ENCODE measurements at regions not wholly inside any gene's neighbourhood (a gene's known extent, or its start where the extent isn't known, plus 50 kb on each side); places are given as distances from the start of the nearest gene placed in this dataset.

- DNase-seq (ENCODE audit: low read depth, low spot score): no peak
- Histone ChIP-seq H3K4me3 (replicated peaks in 1 of 2; ENCODE audit: low read depth in 1 of 2, low read length in 2 of 2) (no peak overlapping the region), H3K79me2 (ENCODE audit: insufficient read depth, low read length) (no peaks in the 10 kb centered on the region), H3K9me2 (ENCODE audit: insufficient read depth) (no peaks in the 10 kb centered on the region), H3K9me3 (ENCODE audit: control insufficient read depth in 1 of 2, insufficient read depth in 1 of 2, low read depth in 1 of 2, low read length in 2 of 2) (no peaks in the 10 kb centered on the region), H3K4me1 (ENCODE audit: control insufficient read depth in 1 of 2, insufficient read depth in 2 of 2, low read length in 2 of 2) (peaks cover 2 to 26% of the 10 kb centered on the region in 2 experiments; a peak in 3 of 4 replicates), H2AFZ (ENCODE audit: low read depth, low read length, poor library complexity, severe bottlenecking) (peak overlapping the region; percentile 79), H3K36me3 (ENCODE audit: control insufficient read depth in 1 of 2, insufficient read depth in 2 of 2, low read length in 2 of 2) (no peaks in the 10 kb centered on the region), H3K27ac (ENCODE audit: low read depth, low read length) (no peak overlapping the region), H4K20me1 (ENCODE audit: insufficient read depth) (no peaks in the 10 kb centered on the region), H3K9ac (ENCODE audit: low read length) (no peak overlapping the region), H3K4me2 (ENCODE audit: low read length) (peak overlapping the region; percentile 61), H3K27me3 (ENCODE audit: insufficient read depth, low read length) (no peaks in the 10 kb centered on the region)
- ChIA-PET POLR2A (no interaction called here), CTCF (no interaction called here), RAD21 (ENCODE audit: low non-redundant PET in 1 of 2, low total read pairs in 2 of 2, uncharacterized antibody in 2 of 2, unreplicated experiment in 2 of 2) (no interaction called here)
- TF ChIP-seq YY1 (IDR thresholded peaks at IDR 0.05; ENCODE audit: extremely low read depth, insufficient replicate concordance, low read depth, low read length): no peak
- no peak for TF ChIP-seq FOSL1 (IDR thresholded peaks at IDR 0.05; ENCODE audit: low read depth)
- no peak for TF ChIP-seq EZH2 (IDR thresholded peaks at IDR 0.05)
- TF ChIP-seq, protein P1, sequence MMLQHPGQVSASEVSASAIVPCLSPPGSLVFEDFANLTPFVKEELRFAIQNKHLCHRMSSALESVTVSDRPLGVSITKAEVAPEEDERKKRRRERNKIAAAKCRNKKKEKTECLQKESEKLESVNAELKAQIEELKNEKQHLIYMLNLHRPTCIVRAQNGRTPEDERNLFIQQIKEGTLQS (IDR thresholded peaks at IDR 0.05): no peak
- no peak for TF ChIP-seq EGR1 (IDR thresholded peaks at IDR 0.05; ENCODE audit: low read depth)
- TF ChIP-seq, protein P2, sequence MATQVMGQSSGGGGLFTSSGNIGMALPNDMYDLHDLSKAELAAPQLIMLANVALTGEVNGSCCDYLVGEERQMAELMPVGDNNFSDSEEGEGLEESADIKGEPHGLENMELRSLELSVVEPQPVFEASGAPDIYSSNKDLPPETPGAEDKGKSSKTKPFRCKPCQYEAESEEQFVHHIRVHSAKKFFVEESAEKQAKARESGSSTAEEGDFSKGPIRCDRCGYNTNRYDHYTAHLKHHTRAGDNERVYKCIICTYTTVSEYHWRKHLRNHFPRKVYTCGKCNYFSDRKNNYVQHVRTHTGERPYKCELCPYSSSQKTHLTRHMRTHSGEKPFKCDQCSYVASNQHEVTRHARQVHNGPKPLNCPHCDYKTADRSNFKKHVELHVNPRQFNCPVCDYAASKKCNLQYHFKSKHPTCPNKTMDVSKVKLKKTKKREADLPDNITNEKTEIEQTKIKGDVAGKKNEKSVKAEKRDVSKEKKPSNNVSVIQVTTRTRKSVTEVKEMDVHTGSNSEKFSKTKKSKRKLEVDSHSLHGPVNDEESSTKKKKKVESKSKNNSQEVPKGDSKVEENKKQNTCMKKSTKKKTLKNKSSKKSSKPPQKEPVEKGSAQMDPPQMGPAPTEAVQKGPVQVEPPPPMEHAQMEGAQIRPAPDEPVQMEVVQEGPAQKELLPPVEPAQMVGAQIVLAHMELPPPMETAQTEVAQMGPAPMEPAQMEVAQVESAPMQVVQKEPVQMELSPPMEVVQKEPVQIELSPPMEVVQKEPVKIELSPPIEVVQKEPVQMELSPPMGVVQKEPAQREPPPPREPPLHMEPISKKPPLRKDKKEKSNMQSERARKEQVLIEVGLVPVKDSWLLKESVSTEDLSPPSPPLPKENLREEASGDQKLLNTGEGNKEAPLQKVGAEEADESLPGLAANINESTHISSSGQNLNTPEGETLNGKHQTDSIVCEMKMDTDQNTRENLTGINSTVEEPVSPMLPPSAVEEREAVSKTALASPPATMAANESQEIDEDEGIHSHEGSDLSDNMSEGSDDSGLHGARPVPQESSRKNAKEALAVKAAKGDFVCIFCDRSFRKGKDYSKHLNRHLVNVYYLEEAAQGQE (IDR thresholded peaks at IDR 0.05; ENCODE audit: low read depth): no peak
- no peak for TF ChIP-seq ZFX (IDR thresholded peaks at IDR 0.05)
- TF ChIP-seq POLR2A (IDR thresholded peaks at IDR 0.05; ENCODE audit: borderline replicate concordance, extremely low read depth, insufficient read depth, insufficient read length): no peak
- TF ChIP-seq, protein P3, sequence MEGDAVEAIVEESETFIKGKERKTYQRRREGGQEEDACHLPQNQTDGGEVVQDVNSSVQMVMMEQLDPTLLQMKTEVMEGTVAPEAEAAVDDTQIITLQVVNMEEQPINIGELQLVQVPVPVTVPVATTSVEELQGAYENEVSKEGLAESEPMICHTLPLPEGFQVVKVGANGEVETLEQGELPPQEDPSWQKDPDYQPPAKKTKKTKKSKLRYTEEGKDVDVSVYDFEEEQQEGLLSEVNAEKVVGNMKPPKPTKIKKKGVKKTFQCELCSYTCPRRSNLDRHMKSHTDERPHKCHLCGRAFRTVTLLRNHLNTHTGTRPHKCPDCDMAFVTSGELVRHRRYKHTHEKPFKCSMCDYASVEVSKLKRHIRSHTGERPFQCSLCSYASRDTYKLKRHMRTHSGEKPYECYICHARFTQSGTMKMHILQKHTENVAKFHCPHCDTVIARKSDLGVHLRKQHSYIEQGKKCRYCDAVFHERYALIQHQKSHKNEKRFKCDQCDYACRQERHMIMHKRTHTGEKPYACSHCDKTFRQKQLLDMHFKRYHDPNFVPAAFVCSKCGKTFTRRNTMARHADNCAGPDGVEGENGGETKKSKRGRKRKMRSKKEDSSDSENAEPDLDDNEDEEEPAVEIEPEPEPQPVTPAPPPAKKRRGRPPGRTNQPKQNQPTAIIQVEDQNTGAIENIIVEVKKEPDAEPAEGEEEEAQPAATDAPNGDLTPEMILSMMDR (IDR thresholded peaks at IDR 0.05 in 2 of 3, conservative IDR thresholded peaks at IDR 0.05 in 1 of 3; ENCODE audit: borderline replicate concordance in 1 of 3, insufficient read depth in 1 of 3, low read depth in 2 of 3, low read length in 2 of 3): no peak
- no peak for TF ChIP-seq RAD21 (IDR thresholded peaks at IDR 0.05; ENCODE audit: low read depth)
- TF ChIP-seq SP1 (IDR thresholded peaks at IDR 0.05; ENCODE audit: low read depth): no peak
- no peak for TF ChIP-seq SIN3A (IDR thresholded peaks at IDR 0.05; ENCODE audit: low read depth)
- intact Hi-C loops (cut with micrococcal nuclease): loop anchor here (1.0 kb wide), 1 partner anchor 25 kb away; no protein-coding TSS in a partner anchor
- no TSS peak for BruUV-seq (replicated peaks)
- no peak for ATAC-seq
These were observed 50.7 kb upstream of the ST6GALNAC3 start for GRCh38 chr1:76023669-76024435.

Measured in HCT116 (cell line).